Hepatocyte (in vitro differentiated cells): ENCODE measurements at regions not wholly inside any gene's neighbourhood (a gene's known extent, or its start where the extent isn't known, plus 50 kb on each side); places are given as distances from the start of the nearest gene placed in this dataset.

Experiments used
- DNase-seq: peaks from one replicate; pipeline ENCODE4 v3.0.0-alpha.2; 2016; ENCODE audit warnings: low spot score
- H2AFZ ChIP-seq: fragments of 200-600 bp; sonication (generic); 2 replicates; pipeline ENCODE4 v1.6.0; 2016; ENCODE audit warnings: antibody characterized with exemption, mild to moderate bottlenecking
- H3K27ac ChIP-seq: fragments of 200-600 bp; sonication (generic); 2 replicates; pipeline ENCODE4 v1.5.1; 2016; ENCODE audit warnings: mild to moderate bottlenecking
- H3K27me3 ChIP-seq: fragments of 200-600 bp; sonication (generic); 2 replicates; pipeline ENCODE4 v1.6.1; 2016
- H3K36me3 ChIP-seq: fragments of 200-600 bp; sonication (generic); replicated peaks from 2 replicates; pipeline ENCODE4 v1.5.1; 2016; ENCODE audit warnings: low read depth; ENCODE audit not compliant: insufficient read depth
- H3K4me1 ChIP-seq: fragments of 200-600 bp; sonication (generic); 2 replicates; pipeline ENCODE4 v1.5.1; 2016; ENCODE audit warnings: mild to moderate bottlenecking, moderate library complexity; ENCODE audit not compliant: insufficient read depth
- H3K4me2 ChIP-seq: fragments of 200-600 bp; sonication (generic); 2 replicates; pipeline ENCODE4 v1.6.0; 2016
- H3K4me3 ChIP-seq: fragments of 200-600 bp; sonication (generic); 2 replicates; pipeline ENCODE4 v1.5.1; 2016; ENCODE audit warnings: mild to moderate bottlenecking
- H3K79me2 ChIP-seq: fragments of 200-600 bp; sonication (generic); 2 replicates; pipeline ENCODE4 v1.6.0; 2017; ENCODE audit warnings: mild to moderate bottlenecking
- H3K9me2 ChIP-seq: fragments of 200-600 bp; sonication (generic); replicated peaks from 2 replicates; pipeline ENCODE4 v1.6.0; 2017; ENCODE audit warnings: mild to moderate bottlenecking; ENCODE audit not compliant: insufficient read depth
- H3K9me3 ChIP-seq: fragments of 200-600 bp; sonication (generic); 2 replicates; pipeline ENCODE4 v1.5.1; 2016; ENCODE audit warnings: low read depth, mild to moderate bottlenecking
- H4K20me1 ChIP-seq: fragments of 200-600 bp; sonication (generic); 2 replicates; pipeline ENCODE4 v1.6.0; 2016; ENCODE audit warnings: mild to moderate bottlenecking; ENCODE audit not compliant: insufficient read depth, poor library complexity, severe bottlenecking
- EZH2 ChIP-seq: fragments of 200-600 bp; sonication (generic); IDR thresholded peaks from 2 replicates; pipeline ENCODE4 v1.6.1; 2016; ENCODE audit warnings: antibody characterized with exemption, mild to moderate bottlenecking, borderline replicate concordance
- EZH2phosphoT487 ChIP-seq: fragments of 200-600 bp; sonication (generic); IDR thresholded peaks from one replicate; pipeline ENCODE4 v1.6.1; 2018; ENCODE audit warnings: antibody characterized with exemption, mild to moderate bottlenecking, low read depth, moderate library complexity; ENCODE audit not compliant: unreplicated experiment, severe bottlenecking
- WGBS: methylation state at CpG from one replicate; pipeline ENCODE4 v1.1.6; 2016; ENCODE audit warnings: low lambda C conversion rate; ENCODE audit errors: missing lambda C conversion rate; 5-methylcytosine and 5-hydroxymethylcytosine counted together
- TF ChIP-seq, protein P1 (sequence below): fragments of 200-600 bp; sonication (generic); IDR thresholded peaks from 2 replicates; pipeline ENCODE4 v1.5.1; 2016; ENCODE audit warnings: antibody characterized with exemption, mild to moderate bottlenecking; ENCODE audit not compliant: poor library complexity

DNA sequence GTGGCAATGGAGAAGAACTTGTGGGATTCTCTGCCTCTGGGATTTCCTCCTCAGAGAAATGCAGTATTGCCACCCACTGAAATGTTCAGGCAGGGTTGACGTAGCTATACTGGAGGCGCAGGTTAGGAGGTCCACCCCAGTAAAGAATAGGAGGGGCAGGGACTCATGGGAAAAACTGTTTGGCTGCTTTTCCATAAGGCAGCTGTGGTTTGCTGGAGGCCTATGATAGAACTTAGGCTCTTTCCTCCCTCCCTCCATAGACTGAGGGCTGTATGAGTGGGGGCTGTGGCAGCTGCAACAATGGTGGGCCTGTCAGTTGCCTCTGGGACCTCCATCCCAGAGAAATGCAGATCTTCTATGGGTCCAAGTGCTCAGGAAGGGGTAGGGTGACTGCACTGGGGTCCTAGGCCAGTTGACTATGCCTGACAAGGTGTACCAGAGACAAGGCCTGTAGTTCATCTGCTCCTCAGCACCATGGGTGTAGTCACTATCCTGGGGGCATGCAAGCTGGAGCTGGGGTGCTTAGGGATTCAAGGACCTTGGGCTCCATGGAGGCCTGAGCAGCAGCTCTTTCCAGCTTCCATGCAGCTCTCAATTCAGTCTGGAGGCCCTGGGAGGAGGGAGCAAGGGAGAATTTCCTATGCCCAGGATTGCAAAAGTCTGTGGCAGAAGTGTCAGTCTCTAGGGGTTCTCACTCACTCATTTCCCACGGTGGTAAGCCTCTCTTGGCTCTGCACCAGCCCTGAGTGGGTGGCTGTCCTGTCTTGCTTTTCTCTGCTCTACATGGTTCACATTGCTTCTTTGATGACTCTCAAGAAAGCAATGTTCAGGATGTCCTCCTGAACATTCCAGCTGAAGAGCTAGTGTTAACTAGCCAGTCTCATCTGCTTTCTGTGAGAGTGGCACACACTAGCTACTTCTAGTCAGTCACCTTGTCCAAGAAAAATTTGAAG is 353.0 kb downstream of the IDS start:
- no peaks in the 10 kb centered on the region for H4K20me1 ChIP-seq
- no peaks in the 10 kb centered on the region for H3K27me3 ChIP-seq
- no peaks in the 10 kb centered on the region for H3K79me2 ChIP-seq
- H3K4me1 ChIP-seq, result no peaks in the 10 kb centered on the region
- H2AFZ ChIP-seq, result no peak overlapping the region
- H3K4me3 ChIP-seq, result no peak overlapping the region
- no peak overlapping the region for H3K27ac ChIP-seq
- no peak overlapping the region for H3K4me2 ChIP-seq
- no peaks in the 10 kb centered on the region for H3K9me2 ChIP-seq
- WGBS, result 69% methylated on average over 3 of the region's 3 CpGs
- no peaks in the 10 kb centered on the region for H3K36me3 ChIP-seq
- no peak for DNase-seq
- TF ChIP-seq EZH2 (no peak), EZH2phosphoT487 (no peak)
- TF ChIP-seq, protein P1, sequence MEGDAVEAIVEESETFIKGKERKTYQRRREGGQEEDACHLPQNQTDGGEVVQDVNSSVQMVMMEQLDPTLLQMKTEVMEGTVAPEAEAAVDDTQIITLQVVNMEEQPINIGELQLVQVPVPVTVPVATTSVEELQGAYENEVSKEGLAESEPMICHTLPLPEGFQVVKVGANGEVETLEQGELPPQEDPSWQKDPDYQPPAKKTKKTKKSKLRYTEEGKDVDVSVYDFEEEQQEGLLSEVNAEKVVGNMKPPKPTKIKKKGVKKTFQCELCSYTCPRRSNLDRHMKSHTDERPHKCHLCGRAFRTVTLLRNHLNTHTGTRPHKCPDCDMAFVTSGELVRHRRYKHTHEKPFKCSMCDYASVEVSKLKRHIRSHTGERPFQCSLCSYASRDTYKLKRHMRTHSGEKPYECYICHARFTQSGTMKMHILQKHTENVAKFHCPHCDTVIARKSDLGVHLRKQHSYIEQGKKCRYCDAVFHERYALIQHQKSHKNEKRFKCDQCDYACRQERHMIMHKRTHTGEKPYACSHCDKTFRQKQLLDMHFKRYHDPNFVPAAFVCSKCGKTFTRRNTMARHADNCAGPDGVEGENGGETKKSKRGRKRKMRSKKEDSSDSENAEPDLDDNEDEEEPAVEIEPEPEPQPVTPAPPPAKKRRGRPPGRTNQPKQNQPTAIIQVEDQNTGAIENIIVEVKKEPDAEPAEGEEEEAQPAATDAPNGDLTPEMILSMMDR, result no peak
- H3K9me3 ChIP-seq, result no peaks in the 10 kb centered on the region

DNA sequence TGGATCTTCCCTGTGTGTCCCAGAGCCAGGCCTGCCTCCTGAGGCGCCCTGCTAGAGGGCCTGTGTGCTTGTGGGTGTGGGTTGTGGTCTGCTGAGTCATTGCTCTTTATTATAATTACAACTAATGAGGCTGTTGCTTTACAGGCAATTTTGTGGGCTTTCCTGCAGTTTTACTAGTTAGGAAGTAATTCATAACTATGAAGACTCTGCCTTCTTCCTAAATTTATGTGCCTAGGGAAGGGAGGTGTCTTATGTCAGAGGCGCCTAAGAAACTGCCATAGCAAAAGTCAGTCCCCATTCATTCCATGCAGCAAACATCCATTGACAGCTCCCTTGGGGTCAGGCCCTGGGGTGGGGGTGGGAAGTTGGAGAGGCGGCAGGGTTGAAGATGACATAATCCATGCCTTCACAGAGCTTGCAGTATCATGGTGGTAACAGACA is 359.2 kb downstream of the IDS start:
- no peaks in the 10 kb centered on the region for H3K4me1 ChIP-seq
- no peaks in the 10 kb centered on the region for H3K79me2 ChIP-seq
- TF ChIP-seq EZH2phosphoT487 (no peak), EZH2 (no peak)
- TF ChIP-seq, protein P1, result no peak
- H3K4me2 ChIP-seq, result no peak overlapping the region
- no peak overlapping the region for H3K4me3 ChIP-seq
- H3K27ac ChIP-seq, result no peak overlapping the region
- DNase-seq, result no peak
- 53% methylated on average over 3 of the region's 3 CpGs for WGBS
- H4K20me1 ChIP-seq, result no peaks in the 10 kb centered on the region
- no peaks in the 10 kb centered on the region for H3K9me2 ChIP-seq
- H3K27me3 ChIP-seq, result no peaks in the 10 kb centered on the region
- H2AFZ ChIP-seq, result no peak overlapping the region
- no peaks in the 10 kb centered on the region for H3K36me3 ChIP-seq
- H3K9me3 ChIP-seq, result no peaks in the 10 kb centered on the region

DNA sequence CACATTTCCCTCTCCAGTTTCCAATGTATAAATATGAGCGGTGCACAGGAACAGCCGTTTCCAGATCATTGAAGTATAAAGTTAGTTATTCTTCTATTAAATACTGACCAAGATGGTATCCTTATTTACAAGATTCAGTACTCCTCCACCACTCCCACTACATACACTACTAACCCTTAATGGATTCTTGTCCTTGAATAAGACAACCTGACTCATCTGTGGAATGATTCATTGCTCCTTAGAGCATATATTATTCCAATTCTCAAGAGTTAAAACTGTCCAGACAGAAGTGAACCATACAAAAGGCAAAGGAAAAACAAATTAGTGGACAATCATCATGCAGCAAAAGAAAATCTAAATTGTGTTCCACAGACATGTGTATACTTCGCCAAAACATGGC is 373.3 kb downstream of the IDS start:
- H3K27me3 ChIP-seq, result no peaks in the 10 kb centered on the region

More for the DNA sequence above, 373.3 kb downstream of the IDS start:
- Histone ChIP-seq H3K9me3 (no peaks in the 10 kb centered on the region), H4K20me1 (no peaks in the 10 kb centered on the region), H3K4me1 (no peaks in the 10 kb centered on the region), H3K27ac (no peak overlapping the region), H3K4me2 (no peak overlapping the region), H3K9me2 (no peaks in the 10 kb centered on the region), H2AFZ (no peak overlapping the region), H3K4me3 (no peak overlapping the region), H3K36me3 (no peaks in the 10 kb centered on the region), H3K79me2 (no peaks in the 10 kb centered on the region)
- DNase-seq, result no peak
- TF ChIP-seq, protein P1, result no peak
- TF ChIP-seq EZH2 (no peak), EZH2phosphoT487 (no peak)
- 72% methylated on average over 3 of the region's 3 CpGs for WGBS
